GM12891 (cell line): ENCODE measurements at regions not wholly inside any gene's neighbourhood (a gene's known extent, or its start where the extent isn't known, plus 50 kb on each side); places are given as distances from the start of the nearest gene placed in this dataset.

ENCODE experiments used
- DNase-seq: peaks from one replicate; pipeline ENCODE4 v3.0.0; 2011; ENCODE audit warnings: low spot score; ENCODE audit not compliant: insufficient read length
- FAIRE-seq: peaks from 2 replicates; lab custom pipeline; 2011; peaks lifted over from hg19 to GRCh38; lab: Jason Lieb, UNC
- PAX5 ChIP-seq: IDR thresholded peaks from 2 replicates; pipeline ENCODE4 v1.6.1; 2011; ENCODE audit warnings: low read length, moderate library complexity, mild to moderate bottlenecking; ENCODE audit not compliant: insufficient read depth, severe bottlenecking
- POLR2A ChIP-seq: IDR thresholded peaks from 2 replicates; pipeline ENCODE4 v1.6.1; 2011; ENCODE audit warnings: low read depth, low read length, control low read depth
- POLR2AphosphoS5 ChIP-seq: IDR thresholded peaks from 2 replicates; pipeline ENCODE4 v1.6.1; 2011; ENCODE audit warnings: low read depth, low read length, control low read depth
- POU2F2 ChIP-seq: IDR thresholded peaks from 2 replicates; pipeline ENCODE4 v1.6.1; 2011; ENCODE audit warnings: low read depth, mild to moderate bottlenecking, control low read depth, low read length, moderate library complexity
- SPI1 ChIP-seq: IDR thresholded peaks from 2 replicates; pipeline ENCODE4 v1.6.1; 2011; ENCODE audit warnings: low read depth, low read length, control low read depth
- TAF1 ChIP-seq: IDR thresholded peaks from 2 replicates; pipeline ENCODE4 v1.6.1; 2011; ENCODE audit warnings: low read depth, low read length, control low read depth

DNA sequence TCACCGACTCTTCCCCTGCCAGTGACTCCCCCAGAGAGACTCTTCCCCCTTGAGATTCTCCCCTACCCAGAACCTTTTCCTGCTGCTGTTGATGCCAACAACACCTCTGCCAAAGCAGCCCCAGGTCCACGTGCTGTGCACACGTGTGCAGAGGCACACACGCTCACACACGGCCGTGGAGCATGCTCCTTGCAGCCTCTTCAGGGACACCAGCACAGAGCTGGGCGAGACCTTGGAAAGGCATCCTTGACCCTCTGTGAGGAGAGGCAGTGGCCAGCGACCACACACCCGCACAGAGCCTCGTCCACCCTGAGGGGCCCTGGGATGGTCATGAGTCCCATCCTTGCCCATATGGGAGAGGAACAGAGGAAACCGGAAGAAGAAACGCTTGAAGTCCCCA, 181.9 kb downstream of the RBFOX3 start:
- no peak for DNase-seq

DNA sequence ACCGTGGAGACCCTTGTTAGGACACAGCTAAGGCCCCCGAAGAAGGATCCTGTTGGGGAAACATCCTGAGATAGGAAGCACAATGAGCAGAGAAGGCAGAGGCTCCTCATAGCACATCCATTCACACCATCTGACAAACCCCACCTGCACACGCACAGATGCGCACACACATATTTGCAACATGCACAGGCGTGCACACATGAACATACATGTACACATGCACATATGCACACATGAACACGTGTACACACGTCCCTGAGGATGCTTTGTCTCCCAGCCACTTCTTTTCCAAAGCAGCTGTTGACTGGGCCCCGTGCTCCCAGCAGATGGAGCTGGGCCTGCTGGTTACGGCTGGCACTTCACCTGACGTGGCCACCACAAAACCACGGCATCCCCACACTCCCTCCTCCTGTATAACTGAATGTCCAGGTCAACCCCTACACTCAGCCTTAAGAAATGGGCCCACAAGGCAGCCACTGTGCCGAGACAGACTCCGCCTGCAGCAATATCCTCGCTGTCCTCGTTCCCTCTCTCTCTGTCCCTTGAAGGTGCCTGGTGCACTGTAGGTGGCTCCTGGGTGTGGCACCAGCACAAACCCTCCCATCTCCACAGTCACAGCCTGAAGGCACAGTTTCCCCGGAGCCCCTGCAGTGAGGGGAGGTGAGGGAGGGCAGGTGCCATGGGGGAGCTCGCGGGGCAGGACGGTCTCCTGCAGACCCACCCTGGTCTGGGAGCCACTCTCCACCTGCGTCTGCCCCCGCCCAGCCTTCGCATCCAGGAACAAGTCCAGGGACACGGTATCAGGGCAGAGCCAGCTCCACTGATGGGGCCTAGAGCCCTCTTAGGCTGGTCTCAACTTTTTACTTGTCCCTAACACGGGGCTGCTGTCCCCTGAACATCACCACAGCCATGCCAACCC, 183.0 kb downstream of the RBFOX3 start:
- no peak for DNase-seq
- TF ChIP-seq PAX5 (no peak), POLR2AphosphoS5 (no peak), POLR2A (no peak), TAF1 (no peak), SPI1 (no peak), POU2F2 (no peak)
- no peak for FAIRE-seq

More for the DNA sequence above, 181.9 kb downstream of the RBFOX3 start:
- TF ChIP-seq POU2F2 (no peak), TAF1 (no peak), POLR2AphosphoS5 (no peak), POLR2A (no peak), SPI1 (no peak), PAX5 (no peak)
- no peak for FAIRE-seq

DNA sequence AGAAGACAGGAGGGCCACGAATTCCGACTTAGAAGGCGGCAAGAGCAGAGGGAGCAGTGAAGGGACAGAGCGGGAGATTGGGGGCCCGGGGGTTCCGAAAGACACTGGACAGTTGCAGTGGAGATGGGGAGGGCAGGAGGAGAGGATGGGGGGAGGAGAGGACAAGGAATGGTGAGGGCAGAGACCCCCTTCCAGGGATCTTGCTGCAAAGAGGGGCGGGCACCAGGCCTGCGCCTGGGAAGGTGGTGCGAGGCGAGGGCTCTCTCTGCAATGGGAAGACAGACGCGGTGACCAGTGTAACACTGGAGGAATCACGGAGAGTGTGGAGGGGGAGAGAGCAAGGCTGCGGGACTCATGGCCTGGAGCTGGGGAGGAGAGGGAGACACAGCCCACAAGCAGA, 185.2 kb downstream of the RBFOX3 start:
- no peak for TF ChIP-seq POU2F2
- no peak for TF ChIP-seq PAX5
- TF ChIP-seq POLR2A, result no peak
- TF ChIP-seq TAF1, result no peak
- no peak for TF ChIP-seq POLR2AphosphoS5
- no peak for TF ChIP-seq SPI1
- FAIRE-seq (no peak), DNase-seq (no peak)

DNA sequence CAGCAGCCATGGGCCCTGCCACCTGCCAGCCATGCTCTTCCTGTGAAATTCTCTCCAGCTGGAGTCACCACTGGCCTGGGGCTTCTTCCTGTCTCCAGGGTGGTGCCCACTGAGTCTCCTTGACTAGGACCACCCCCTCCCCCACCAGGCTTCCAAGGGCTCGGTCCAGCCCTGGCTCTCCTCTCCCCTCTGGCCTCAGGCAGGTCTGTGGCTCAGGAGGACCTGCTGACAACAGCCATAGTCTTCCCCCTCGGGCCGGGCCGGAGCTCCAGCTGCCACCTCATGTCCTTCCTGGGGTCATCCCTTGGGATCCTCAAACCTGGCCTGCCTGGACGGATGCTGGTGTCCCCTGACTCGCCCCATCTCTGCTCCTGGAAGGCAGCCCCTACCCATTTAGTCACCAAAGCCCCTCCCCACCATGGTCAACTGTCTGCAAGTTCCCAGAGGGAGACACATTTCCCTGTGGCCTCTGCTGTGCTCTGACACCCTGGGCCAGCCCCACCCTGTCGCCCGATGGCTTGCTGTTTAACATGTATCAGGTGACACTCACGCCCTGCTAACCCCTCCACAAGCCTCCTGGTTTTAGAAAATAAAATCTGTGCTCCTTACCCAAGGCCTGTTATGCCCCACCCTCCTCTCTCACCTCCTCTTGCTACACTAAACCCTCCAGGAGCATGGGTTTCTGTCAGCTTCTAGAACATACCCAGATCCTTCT, 186.2 kb downstream of the RBFOX3 start:
- no peak for DNase-seq
- no peak for FAIRE-seq
- no peak for TF ChIP-seq SPI1
- TF ChIP-seq POLR2A, result no peak
- TF ChIP-seq TAF1, result no peak
- no peak for TF ChIP-seq PAX5
- TF ChIP-seq POLR2AphosphoS5, result no peak
- TF ChIP-seq POU2F2, result no peak

DNA sequence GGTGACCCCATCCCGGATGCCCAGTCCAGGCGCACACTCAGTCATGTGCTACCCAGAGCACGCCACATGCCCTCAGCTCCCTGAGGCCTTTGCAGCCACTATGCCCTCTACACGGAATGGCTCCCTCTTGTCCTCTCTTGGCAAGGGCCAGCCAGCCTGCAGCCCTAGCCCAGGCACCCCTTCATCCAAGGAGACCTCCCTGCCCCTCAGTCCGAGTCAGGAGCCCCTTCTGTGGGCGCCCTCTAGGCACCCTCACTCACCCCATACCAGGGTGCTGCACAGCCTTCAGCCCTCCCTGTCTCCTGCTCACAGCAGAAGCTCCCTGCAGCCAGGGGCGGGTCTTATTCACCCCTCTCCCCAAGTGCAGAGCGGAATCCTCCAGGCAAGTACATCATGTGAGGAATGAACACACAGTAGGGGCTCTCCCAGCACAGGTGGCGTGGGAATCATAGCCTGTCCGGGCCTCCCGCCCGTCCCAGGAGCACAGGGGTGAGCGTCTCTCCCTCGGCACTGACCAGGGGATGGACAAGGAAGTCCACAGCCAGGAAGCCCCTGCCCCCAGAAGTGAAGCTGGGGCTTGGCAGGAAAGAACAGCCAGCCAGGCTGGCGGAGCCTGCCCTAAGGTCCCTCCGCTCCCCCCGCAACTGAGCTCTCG, 186.9 kb downstream of the RBFOX3 start:
- no peak for FAIRE-seq
- no peak for DNase-seq
- TF ChIP-seq POLR2A, result no peak
- no peak for TF ChIP-seq TAF1
- no peak for TF ChIP-seq POLR2AphosphoS5
- no peak for TF ChIP-seq PAX5
- no peak for TF ChIP-seq SPI1
- no peak for TF ChIP-seq POU2F2

DNA sequence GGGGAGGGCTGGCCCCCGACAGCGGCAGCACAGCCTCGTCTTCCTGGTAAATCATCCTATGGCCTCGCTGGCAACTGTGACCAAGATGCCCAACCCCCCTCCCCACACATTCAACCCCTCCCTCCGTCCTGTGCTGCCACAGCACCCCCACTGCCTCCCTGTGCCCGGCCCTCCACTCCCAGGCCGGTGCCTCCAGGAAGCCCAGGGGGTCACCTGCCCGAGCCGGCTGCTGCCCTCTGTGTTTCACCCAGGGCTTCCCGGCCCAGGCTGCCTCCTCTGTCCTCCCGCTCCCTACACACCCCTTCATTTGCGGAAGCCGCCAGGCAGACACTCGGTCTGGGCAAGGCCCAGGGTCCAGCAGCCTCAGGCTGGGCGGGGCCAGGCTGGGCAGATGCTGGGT, 188.6 kb downstream of the RBFOX3 start:
- no peak for DNase-seq
- TF ChIP-seq POU2F2, result no peak
- no peak for TF ChIP-seq POLR2AphosphoS5
- no peak for TF ChIP-seq POLR2A
- TF ChIP-seq SPI1, result no peak
- TF ChIP-seq TAF1, result no peak
- no peak for TF ChIP-seq PAX5
- no peak for FAIRE-seq

DNA sequence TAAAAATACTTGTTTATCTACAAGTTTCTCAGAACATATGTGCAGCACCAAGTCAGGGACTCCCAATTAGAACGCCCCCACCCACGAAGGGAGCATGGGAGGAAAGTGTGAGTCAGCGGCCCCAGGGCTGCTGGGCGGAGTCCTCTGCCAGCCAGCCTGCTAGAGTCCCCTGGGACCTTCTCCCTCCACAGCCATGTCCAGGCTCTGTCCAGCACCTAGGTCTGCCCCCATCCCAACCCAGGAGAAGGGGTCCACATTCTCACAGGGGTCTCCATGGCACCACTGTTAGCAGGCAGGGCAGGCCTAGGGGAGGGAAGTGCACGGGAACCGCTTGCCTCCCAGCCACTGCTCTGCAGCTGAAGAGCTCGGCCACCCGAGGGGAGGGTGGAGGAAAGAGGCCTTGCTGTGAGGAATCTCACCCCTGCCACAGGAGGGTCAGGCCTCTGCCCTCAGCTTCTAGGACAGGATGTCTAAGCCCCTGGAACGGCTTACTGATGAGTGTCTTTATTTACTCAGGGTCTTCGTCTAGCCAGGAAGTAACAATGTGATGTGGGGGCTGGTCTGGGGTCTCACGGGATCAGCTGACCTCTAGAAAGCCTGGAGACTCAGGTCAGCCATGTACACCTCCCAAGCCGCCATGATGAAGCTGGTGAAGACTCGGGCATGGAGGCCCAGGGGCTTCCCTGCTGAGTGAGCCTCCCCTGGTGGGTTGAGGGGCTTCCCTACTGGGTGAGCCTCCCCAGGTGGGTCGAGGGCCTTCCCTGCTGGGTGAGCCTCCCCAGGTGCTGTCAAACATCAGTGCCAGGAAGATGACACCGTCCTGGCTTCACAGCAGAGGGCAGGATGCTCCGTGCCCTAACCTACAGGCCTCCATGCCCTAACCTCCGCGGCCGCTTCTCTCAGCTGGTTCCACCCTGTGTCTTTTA, 190.3 kb downstream of the RBFOX3 start:
- no peak for TF ChIP-seq POU2F2
- TF ChIP-seq SPI1, result no peak
- no peak for TF ChIP-seq POLR2AphosphoS5
- TF ChIP-seq PAX5, result no peak
- no peak for TF ChIP-seq POLR2A
- no peak for TF ChIP-seq TAF1
- no peak for DNase-seq
- no peak for FAIRE-seq

DNA sequence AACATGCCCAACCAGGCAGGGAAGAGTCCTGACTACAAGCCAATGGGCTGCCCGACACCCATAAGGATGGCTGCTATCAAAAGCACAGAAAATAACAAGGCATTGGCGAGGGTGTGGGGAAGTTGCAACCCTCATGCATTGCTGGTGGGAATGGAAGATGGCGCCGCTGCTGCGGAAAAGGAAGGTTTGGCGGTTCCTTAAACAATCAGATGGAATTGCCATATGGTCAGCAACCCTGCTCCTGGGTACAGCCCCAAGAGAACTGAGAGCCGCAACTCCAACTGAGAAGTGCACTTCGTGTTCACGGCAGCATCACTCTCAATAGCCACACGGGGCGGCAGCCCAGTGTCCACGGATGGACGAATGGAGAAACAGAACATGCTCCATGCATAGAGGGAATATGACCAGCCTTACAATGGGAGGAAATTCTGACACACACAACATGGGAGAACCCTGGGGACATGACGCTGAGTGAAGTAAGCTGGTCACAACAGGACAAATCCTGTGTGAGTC, 193.3 kb downstream of the RBFOX3 start:
- no peak for TF ChIP-seq POLR2A
- TF ChIP-seq POLR2AphosphoS5, result no peak
- TF ChIP-seq SPI1, result no peak
- TF ChIP-seq PAX5, result no peak
- TF ChIP-seq TAF1, result no peak
- TF ChIP-seq POU2F2, result no peak
- no peak for FAIRE-seq
- DNase-seq, result no peak
